Skeletal muscle tissue (tissue), 3 donors: ENCODE measurements at regions not wholly inside any gene's neighbourhood (a gene's known extent, or its start where the extent isn't known, plus 50 kb on each side); places are given as distances from the start of the nearest gene placed in this dataset.
A peak's percentile ranks its signal among the peaks of the same experiment; 100 is the strongest.

ENCODE experiments used
- H3K27ac ChIP-seq: one replicate; pipeline ENCODE4 v1.7.0; 2013; ENCODE audit warnings: mild to moderate bottlenecking, low read depth, low read length, inconsistent platforms
- H3K27me3 ChIP-seq, 3 donors: one replicate each; pipeline ENCODE4 v1.7.0; 2013; ENCODE audit warnings: low read length in 3 of 3; ENCODE audit not compliant: control insufficient read depth in 3 of 3, insufficient read depth in 3 of 3
- H3K36me3 ChIP-seq, 3 donors: one replicate each; pipeline ENCODE4 v1.7.0; 2013; ENCODE audit warnings: low read length in 3 of 3; ENCODE audit not compliant: control insufficient read depth in 3 of 3, insufficient read depth in 3 of 3
- H3K4me1 ChIP-seq, 3 donors: one replicate each; pipeline ENCODE4 v1.7.0; 2013; ENCODE audit warnings: low read length in 3 of 3, mild to moderate bottlenecking in 3 of 3; ENCODE audit not compliant: control insufficient read depth in 3 of 3, insufficient read depth in 3 of 3
- H3K4me3 ChIP-seq, 3 donors: one replicate each; pipeline ENCODE4 v1.7.0; 2013; ENCODE audit warnings: low read length in 3 of 3
- H3K9ac ChIP-seq, 3 donors: one replicate each; pipeline ENCODE4 v1.7.0; 2013; ENCODE audit warnings: low read length in 3 of 3, mild to moderate bottlenecking in 3 of 3, moderate library complexity in 2 of 3, low read depth in 1 of 3
- H3K9me3 ChIP-seq, 3 donors: one replicate each; pipeline ENCODE4 v1.7.0; 2013; ENCODE audit warnings: low read length in 3 of 3; ENCODE audit not compliant: control insufficient read depth in 3 of 3
- donor health status: Osteomylitis.

DNA sequence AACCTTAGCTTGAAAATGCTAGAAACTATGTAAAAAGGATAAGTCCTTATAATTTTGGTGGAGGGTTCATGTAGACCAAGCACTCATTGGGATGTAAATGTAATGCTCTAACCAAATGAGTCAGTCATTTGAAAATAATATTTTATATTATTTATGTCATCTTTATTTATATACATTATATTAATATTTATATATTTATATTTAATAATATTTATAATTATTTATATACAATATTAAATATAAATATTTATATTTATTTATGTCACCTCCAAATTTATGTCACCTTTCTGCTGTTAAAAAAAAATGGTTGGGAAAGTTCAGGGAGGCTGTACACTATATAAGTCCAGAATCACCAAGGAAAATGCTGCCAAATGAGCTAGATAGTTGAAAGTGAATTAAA lies 254.3 kb downstream of the FIGN start:
- no peak overlapping the region for H3K27ac ChIP-seq
- H3K27me3 ChIP-seq: no peaks in the 10 kb centered on the region
- H3K4me1 ChIP-seq: no peaks in the 10 kb centered on the region

DNA sequence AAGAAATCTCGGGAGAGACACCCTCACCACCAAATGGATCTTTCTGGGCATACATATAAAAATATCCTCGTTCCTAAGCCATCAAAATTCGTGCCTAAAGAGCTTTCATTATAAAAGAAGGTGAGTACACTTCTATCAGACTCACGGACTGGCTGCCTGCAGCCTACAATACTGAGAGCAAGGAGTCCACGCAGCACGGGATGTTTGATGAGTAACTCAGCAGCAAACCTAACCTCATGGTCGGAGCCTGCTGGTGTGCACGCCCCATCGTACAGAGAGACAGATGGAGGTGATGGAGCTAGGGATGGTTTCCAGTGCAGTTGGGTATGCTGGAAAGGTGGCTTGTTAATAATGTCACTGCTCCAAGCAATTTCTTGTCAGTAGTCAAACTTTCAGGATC lies 256.2 kb downstream of the FIGN start:
- Histone ChIP-seq H3K4me3 (no peak overlapping the region), H3K9ac (no peak overlapping the region), H3K27ac (no peak overlapping the region), H3K36me3 (no peaks in the 10 kb centered on the region), H3K27me3 (no peaks in the 10 kb centered on the region), H3K4me1 (no peaks in the 10 kb centered on the region), H3K9me3 (no peaks in the 10 kb centered on the region)

More for the DNA sequence above, 254.3 kb downstream of the FIGN start:
- Histone ChIP-seq H3K9ac (no peak overlapping the region), H3K36me3 (no peaks in the 10 kb centered on the region), H3K4me3 (no peak overlapping the region), H3K9me3 (no peaks in the 10 kb centered on the region)

DNA sequence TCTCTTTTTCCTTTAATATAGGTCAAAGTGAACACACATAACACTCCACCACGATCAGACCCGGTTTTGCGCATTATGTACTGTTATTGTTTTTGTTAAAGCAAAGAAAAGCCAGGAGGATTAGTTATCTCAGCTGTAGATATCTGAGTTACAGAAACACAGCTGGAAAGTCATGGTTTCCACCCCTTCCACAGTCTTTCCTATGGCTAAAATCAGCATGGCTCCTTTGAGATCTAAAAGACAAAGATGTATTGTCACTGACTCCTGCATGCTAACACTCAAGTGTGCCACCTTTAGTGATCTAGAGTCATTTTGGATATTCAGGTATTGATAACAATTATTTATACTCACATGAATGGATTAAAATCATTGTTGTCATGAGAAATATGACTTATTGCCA lies 260.0 kb downstream of the FIGN start:
- no peak overlapping the region for H3K4me3 ChIP-seq
- no peaks in the 10 kb centered on the region for H3K4me1 ChIP-seq
- H3K27me3 ChIP-seq: no peaks in the 10 kb centered on the region
- no peaks in the 10 kb centered on the region for H3K36me3 ChIP-seq
- H3K9ac ChIP-seq: no peak overlapping the region
- no peak overlapping the region for H3K27ac ChIP-seq
- no peaks in the 10 kb centered on the region for H3K9me3 ChIP-seq

DNA sequence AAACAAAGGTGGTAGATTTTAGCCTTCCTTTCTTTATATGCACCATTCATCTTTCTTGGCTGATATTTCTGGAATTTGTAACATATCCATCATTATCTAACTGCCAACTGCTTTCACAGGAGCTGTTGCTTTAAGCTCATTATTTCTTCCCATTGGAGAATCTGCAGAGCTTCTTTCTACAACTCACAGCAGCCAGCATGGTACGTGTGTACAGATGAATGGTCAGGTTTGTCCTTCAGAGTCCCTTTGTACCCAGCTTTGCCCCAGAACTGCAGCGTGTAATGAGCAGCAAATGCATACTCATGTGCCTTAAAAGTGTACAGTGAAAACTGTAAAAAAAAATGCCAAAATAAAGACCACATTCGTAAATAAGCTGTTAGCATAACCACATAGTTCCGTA lies 260.9 kb downstream of the FIGN start:
- no peak overlapping the region for H3K4me3 ChIP-seq
- no peaks in the 10 kb centered on the region for H3K27me3 ChIP-seq
- H3K27ac ChIP-seq: no peak overlapping the region
- H3K9me3 ChIP-seq: no peaks in the 10 kb centered on the region
- no peaks in the 10 kb centered on the region for H3K36me3 ChIP-seq
- no peaks in the 10 kb centered on the region for H3K4me1 ChIP-seq
- H3K9ac ChIP-seq: no peak overlapping the region

DNA sequence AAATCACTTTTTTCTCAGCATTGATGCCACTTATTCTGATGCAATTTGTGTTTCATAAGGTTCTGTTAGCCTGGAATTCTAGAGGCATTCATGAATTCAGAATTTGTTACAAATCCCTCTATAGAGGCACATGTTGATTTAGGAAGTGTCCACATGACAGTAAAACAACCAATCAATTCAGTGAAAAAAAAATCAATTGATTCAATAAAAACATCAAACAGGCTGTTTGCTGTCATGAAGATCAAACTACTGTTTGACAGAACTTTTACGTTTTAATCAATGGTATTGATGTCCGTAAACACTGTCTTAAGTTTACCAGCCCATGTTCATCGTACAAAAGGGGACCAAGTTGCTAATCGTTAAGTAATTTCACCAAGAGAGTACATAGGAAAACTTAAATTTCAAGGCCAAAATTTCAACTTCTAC lies 261.5 kb downstream of the FIGN start:
- Histone ChIP-seq H3K9me3 (no peaks in the 10 kb centered on the region), H3K27me3 (no peaks in the 10 kb centered on the region), H3K9ac (no peak overlapping the region), H3K4me3 (no peak overlapping the region), H3K36me3 (no peaks in the 10 kb centered on the region), H3K27ac (no peak overlapping the region), H3K4me1 (no peaks in the 10 kb centered on the region)

DNA sequence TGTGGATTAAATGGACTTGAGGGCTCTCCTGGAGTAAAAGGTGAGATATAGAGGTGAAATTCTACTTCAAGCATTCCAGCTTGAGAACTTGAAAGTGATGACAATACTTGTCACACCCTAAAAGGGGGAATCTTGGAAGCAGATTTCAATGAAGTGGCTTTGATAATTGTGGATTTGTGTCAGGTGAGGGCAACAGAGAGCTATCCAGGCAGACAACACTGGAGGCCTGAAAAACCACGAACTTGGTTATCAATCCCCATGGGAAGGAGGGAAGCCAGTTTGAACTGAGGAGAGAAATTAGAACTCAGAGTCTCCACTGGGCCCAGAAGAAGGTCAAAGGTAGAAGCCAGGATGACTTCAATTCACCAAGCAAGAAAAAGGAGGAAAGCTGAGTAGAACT lies 263.9 kb downstream of the FIGN start:
- H3K9ac ChIP-seq: no peak overlapping the region
- H3K9me3 ChIP-seq: no peaks in the 10 kb centered on the region
- H3K36me3 ChIP-seq: no peaks in the 10 kb centered on the region
- no peaks in the 10 kb centered on the region for H3K27me3 ChIP-seq
- H3K4me1 ChIP-seq: peaks cover 1 to 5% (median 3%) of the 10 kb centered on the region in 3 donors
- no peak overlapping the region for H3K4me3 ChIP-seq
- no peak overlapping the region for H3K27ac ChIP-seq

DNA sequence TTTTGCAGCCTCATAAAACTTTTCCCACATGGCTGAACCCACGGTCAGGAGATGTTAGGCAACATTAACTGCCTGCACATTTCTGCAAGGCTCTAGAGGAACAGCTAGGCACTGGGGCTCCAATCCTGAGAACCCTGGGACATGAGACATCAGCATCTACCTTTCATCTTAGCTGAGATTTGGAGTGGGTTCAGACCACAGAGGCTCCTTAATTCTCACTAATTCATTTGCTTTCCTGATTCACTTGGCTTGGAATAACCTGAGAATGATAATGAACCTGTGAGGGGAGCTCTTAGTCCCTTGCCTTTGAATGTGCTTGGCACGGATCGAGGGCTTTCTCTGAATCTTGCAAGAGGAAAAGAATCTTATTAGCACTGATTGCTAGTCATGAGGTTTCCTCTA lies 266.2 kb downstream of the FIGN start:
- no peaks in the 10 kb centered on the region for H3K36me3 ChIP-seq

DNA sequence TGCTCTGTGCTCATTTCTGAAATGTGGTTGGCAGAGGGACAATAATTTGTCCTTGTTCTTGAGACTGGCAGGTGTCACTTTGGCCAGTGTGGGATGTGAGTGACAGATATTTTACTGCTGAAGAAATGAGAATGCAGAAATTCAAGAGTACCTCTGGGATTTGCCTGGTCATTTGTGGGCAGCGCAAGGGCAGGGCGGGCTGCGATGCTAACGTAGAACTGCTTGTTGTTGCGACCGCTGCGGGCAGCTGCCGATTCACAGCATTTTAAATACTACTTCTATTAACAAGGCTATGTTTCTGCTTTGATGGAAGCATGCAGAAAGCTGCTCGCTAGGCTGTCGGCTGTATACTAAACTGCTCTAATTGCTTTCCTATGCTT lies 268.6 kb downstream of the FIGN start:
- H3K36me3 ChIP-seq: no peaks in the 10 kb centered on the region
- H3K9ac ChIP-seq: peak overlapping the region in 1 of 3 donors; percentile 35
- peak overlapping the region in 2 of 3 donors; percentile 0 to 30 for H3K4me3 ChIP-seq
- H3K27me3 ChIP-seq: no peaks in the 10 kb centered on the region
- no peak overlapping the region for H3K27ac ChIP-seq
- peaks cover 14 to 23% (median 15%) of the 10 kb centered on the region in 3 donors for H3K4me1 ChIP-seq
- no peaks in the 10 kb centered on the region for H3K9me3 ChIP-seq

More for the DNA sequence above, 266.2 kb downstream of the FIGN start:
- Histone ChIP-seq H3K27ac (no peak overlapping the region), H3K4me1 (peaks cover 14 to 23% (median 15%) of the 10 kb centered on the region in 3 donors), H3K9me3 (no peaks in the 10 kb centered on the region), H3K4me3 (no peak overlapping the region), H3K27me3 (no peaks in the 10 kb centered on the region), H3K9ac (no peak overlapping the region)

DNA sequence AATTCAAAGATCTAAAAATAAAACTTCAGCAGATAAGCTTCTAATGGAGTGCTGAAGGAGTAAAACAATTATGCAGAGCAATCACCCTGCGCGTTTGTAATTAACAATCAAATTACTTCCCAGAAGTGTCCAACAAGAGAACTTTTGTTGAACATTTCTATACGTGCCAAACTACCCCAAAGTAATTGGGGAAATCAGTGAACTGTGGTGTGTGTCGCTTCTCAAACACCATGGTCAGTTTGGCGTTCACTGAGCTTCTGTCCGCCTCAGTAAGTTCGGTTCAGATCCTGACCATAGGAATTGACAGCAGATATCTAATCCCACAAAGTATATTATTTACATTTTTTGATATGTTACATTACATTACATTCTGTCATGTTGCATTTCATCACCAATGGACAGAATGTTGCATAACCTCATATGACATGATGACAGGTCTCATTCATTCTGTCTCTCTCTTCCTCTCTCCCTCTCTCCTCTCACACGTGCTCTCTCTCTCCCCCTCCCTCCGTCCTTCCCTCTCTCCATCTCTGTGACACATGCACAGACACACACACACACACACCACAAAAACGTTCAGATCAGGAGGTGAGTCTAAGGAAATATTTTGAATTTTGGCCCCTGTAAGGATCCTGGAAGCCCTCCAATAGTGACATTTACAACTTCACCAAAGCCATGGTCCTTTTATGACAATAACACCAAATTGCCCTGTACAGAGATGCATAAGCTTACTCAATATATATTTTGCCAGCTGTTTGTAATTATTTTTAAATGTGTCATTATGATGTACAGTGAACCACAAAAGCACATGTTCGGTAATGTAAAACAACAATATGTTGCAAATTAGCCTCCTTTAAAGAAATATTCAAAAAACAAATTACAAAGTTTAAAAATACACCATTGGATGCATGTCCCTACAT lies 269.2 kb downstream of the FIGN start:
- Histone ChIP-seq H3K4me1 (peaks cover 14 to 23% (median 15%) of the 10 kb centered on the region in 3 donors), H3K36me3 (no peaks in the 10 kb centered on the region), H3K4me3 (peak overlapping the region in 2 of 3 donors; percentile 0 to 30), H3K27ac (peak overlapping the region; percentile 77), H3K9me3 (no peaks in the 10 kb centered on the region), H3K27me3 (no peaks in the 10 kb centered on the region), H3K9ac (peak overlapping the region in 1 of 3 donors; percentile 35)

DNA sequence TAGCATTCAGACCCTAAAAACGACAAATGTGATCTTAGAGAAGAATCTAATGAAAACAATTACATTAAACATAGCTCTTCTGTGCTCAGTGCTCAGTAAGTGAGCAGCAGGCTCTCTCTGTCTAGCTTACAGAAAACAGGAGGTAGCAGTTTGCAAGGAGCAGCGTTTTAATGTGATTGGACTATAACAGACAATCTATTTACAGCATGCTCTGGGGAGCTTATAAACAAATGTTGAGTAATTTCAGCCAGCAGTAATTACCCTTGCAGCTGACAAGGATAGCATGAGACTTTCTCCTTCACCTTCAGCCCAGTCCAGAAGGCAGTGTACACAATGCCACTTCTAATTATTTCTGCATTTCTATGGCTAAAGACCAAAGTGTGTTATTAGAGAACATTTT lies 270.4 kb downstream of the FIGN start:
- Histone ChIP-seq H3K27ac (peak overlapping the region; percentile 77), H3K27me3 (no peaks in the 10 kb centered on the region), H3K36me3 (no peaks in the 10 kb centered on the region), H3K4me1 (peaks cover 14 to 23% (median 15%) of the 10 kb centered on the region in 3 donors), H3K9me3 (no peaks in the 10 kb centered on the region), H3K4me3 (no peak overlapping the region), H3K9ac (peak overlapping the region in 2 of 3 donors; percentile 4 to 30)
